HG03280 (cell line): ENCODE measurements at regions not wholly inside any gene's neighbourhood (a gene's known extent, or its start where the extent isn't known, plus 50 kb on each side); places are given as distances from the start of the nearest gene placed in this dataset.

Source experiments
- ATAC-seq: cut with Tn5 transposase; IDR thresholded peaks from one replicate; pipeline ENCODE4 v1.9.1; 2021; ENCODE audit warnings: mild to moderate bottlenecking, moderate library complexity; ENCODE audit not compliant: unreplicated experiment

DNA sequence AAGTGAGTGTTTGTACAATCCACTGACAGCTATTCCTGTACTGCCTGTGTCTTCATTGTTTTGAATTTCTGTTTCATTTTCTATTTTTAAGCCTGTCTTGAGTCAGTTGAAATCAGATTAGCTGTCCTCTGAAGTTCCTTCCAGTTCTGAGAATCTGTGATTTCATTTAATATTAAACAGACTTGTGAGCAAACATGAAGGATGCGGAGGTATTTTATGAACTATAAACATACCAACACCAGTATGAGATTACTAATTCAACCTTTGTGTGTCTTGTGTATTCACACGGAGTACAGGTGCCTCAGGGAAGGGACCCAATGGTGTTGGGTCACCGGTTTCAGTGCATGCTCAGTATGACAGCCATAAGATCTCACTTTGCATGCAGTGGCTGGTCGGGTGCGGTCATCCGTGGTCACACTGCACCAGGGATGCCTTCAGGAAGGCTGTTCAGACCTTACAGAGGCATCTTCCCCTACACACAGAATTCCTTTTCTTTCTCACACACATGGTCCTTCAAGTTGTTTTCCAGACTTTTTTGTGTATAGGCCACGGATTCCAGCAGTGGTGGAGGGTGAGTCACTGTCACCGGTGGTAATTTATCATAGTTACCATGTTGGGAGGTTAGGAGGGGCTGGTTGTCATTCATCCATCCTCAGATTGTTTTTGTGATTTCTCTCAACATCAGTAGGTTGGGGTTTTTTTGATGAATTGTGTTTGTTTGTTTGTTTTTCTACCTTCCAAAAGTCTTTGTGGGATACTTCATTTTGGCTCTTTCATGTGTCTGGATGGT lies 103.0 kb upstream of the SFSWAP start:
- peak; percentile 85 for ATAC-seq

DNA sequence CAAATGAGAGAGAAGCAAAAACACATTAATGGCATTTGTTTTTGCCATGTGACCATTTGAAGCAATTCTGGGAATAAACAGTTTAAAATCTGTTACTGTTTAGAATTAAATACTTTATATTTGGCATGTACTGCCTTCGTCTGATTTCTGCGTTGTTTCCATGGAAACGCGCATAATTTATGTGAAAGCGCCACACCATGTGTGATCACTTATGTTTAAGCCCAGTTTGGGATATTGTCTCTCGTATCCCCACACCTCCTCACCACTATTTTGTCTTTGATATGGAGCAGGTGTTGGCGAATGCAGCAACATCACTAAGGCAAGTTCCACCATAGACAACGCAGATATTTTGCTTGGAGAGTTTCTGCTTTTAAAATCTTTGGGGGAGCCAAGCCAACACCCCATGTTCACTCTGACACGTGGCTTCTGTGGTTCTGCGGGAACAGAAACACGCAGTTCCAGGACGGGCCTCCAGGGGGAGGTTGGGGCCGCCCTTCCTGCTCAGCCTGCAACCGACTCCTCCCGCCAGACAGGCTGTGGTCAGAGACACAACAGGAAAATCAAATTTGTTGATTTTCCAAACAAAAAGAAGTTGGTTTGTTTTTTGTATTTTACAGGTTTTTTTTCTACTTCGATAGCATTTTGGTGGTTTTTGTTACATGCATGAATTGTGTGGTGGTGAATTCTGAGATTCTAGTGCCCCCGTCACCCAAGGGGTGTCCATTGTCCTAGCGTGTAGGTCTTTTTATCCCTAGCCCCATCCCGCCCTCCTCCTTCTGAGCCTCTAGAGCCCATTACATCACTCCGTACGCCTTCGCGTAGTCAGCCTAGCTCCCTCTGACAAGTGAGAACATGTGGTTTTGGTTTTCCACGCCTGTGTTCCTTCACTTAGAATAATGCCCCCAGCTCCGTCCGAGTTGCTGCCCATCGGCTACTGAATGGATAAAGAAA lies 101.9 kb upstream of the SFSWAP start:
- ATAC-seq = no peak

DNA sequence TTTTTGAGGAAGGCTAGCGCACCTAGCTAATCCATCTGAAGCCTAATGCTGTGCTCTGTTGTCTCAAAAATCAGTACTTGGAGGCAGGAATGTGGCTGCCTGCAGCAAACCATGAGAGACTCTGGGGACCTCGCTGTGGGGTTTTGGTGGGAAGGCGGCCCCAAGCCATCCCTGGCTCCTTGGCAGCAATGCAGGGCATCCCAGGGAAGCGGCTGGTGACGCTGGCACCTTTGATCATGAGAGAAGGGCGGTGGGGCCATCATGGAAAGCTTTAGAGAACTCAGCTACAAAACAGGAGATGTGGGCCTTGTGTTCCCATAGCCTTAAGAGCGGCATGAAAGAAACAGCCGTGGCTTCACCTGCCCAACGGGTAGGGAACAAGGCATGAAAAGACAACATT lies 101.1 kb upstream of the SFSWAP start:
- ATAC-seq = no peak

DNA sequence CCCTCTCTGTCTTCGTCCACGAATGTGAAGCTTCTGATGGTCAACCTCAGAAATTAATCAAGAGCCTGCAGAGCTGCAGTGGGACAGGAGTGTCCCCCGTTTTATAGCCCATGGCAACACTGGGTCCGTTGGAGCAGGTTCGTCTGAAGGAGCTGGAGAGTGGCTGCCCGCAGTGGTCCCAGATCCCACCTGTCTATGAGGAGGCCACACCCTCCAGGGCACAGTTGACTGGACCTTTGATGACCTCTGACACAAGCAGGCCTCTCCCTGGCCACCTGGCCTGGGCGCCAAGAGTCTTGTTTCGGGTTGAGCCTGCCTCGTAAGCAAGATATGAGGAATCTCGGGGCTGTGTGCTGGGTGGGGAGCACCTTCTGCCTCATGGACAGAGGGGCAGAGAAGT lies 100.7 kb upstream of the SFSWAP start:
- no peak for ATAC-seq

DNA sequence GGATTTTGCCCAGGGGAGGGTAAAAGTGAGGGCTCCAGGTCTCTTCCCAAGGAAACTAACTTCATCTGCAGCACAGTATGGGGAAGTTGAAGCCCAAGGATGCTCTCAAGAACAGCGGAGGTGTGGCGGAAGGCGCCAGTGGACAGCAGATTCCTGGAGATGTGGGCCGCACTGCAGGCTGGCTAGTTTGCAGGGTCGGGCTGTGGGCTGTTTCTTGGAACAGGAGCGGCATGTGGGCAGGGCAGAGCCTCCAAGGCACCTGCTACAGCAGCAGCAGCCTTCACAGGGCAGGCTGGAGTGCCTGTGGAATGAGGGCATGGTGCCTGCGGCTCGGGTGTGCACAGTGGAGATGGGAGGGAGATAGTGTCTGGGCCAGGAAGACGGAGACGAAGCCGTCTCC lies 100.0 kb upstream of the SFSWAP start:
- ATAC-seq = no peak

DNA sequence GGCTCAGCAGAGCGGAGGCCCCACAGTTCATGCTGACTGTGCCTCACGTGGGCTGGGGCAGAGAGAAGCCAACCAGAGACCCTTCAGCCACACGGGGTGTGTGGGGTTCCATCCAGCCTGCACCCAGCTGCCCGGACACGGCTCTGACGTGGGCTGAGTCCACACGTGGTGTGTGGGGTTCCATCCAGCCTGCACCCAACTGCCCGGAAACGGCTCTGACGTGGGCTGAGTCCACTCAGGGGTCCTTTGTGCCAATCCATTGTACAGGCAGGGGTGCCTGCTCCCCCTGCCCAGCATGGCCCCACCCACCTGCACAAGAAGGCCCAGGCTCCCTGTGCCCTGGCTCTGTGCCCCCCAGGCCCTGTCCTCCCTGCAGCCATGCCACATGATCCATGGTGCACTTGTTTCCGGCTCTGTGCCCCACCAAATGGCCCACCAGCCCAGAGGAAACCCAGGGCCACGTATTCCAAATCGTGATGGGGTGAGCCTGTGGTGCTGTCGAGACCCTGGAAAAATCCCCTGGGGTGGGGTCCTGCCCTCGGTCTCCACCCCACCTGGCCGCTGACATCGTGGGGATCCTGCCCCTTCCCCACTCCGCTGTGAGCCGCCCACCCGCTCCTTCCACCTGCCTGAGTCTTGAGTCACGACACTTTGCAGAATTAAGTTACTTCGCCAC lies 99.3 kb upstream of the SFSWAP start:
- no peak for ATAC-seq

DNA sequence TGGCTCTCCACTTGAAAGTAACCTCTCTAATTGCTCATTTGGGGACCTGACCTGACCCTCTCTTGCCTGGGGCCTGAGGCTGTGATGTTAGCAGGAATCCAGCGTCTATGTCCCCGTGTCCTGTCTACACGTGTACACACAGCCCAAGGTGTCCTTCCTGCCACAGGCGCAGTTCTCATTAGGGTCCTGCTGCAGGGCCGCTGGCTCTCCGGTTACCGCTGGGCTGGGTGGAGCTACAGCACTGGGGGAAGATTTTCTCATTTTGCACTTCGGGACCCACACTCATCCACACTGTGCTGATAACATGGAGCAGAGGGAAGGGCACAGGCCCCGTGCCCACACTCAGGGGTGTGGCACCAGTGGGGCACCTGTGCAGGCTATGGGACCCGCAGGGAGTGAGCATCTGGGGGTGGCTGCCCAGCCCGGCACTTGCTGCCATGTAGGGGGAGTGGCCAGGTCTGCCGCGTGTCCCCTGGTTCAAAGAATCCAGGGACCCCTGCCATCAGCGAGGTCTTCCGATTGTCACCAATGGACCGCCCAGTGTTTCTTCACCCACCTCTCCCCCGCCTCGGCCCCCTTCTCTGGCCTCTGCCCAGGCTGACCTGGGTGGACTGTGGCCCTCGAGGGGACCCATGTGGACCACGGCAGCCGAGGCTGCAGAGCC lies 98.7 kb upstream of the SFSWAP start:
- ATAC-seq = no peak

DNA sequence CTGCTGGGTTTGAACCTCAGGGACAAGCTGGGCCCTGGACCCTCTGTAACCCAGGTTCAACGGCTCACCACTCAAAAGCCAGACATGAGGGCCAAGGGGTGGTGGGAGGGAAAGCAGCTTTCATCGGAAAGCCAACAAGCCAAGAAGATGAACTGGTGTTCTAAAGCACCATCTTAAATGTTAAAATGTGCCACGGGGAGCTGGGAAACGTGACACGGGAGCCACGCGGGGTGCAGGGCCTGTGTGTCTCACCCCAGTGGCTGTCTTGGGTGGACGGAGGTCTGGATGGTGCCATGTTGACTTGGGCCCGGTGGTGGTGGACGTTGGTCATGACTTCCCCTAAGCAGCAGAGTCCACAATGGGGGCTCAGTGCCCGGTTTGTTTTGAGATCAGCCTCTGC lies 97.7 kb upstream of the SFSWAP start:
- no peak for ATAC-seq

DNA sequence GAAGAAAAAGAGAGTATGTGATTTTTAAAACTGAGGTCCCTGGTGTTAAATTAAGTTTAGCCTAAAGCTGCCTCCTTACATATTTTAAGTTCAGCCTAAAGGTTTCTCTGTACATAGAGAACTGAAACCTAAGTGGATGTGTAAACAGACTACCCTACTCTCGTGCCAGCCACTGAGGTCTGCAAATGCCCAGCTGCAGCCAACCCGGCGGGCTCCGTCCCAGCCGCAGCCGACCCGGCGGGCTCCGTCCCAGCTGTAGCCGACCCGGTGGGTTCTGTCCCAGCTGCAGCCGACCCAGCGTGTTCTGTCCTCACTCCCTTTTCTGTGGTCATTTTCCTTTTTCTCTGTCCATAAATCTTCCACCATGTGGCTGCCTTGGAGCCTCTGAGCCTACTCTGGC lies 97.2 kb upstream of the SFSWAP start:
- ATAC-seq = no peak

DNA sequence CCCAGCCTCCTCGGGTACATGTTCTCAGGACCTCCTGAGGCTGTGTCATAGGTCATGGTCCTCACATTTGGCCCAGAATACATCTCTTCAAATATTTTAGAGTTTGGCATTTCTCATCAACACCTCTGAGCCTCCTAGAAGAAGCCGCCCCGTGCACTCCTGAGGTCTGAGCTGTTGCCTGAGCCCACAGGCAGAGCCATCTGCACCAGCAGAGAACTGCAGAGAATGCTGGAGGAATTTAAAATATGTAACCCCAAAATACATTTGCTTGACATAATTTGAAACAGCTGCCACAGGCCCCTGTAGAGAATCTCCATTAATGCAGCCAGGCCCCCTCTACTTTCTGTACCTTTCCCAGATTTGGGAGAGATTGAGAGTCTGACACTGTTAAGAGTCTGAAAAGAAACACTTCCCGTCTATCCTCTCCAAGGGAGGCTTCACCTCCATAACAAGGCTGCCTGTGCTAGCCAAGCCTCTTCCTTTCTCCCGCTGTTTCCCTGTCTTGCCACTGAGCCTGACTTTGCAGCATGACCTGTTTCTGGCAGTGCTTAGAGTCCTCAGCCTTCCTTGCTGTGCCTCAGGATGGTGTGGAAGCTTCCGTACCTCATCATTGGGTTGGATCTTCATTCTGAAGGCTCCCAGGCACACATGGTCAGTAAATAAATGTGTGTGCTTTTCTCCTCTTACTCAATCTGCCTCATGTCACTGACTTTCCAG lies 95.4 kb upstream of the SFSWAP start:
- no peak for ATAC-seq

DNA sequence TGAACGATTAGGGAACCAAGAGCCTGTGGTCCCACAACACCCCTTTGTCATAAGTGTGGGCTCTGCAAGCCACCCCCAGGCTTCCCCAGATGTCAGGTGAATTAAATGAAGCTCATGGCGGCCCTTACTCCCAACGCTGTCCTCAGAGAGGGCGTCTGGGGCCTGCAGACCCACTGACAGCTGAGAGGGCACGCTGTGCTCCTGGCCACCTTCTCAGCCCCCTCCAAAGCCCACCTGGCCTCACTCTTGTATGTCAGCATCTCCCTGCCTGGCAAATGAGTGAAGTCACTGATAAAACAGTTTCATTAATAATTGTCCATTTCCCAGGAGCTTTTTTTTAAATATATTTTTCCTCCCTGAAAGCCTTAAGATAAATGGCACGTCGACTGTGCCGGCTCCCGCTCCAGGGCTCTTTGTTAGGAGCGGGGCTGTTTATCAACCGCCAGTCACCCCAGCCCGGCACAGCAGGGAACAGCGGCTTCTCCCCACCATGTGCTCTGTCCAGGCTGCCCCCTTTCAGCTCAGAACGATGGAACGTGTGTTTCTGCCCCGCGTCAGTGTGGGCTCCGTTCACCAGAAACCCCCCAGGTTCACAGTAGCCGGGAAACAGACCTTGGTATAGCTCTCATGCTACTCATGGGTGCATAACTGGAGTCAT lies 94.7 kb upstream of the SFSWAP start:
- ATAC-seq = no peak

DNA sequence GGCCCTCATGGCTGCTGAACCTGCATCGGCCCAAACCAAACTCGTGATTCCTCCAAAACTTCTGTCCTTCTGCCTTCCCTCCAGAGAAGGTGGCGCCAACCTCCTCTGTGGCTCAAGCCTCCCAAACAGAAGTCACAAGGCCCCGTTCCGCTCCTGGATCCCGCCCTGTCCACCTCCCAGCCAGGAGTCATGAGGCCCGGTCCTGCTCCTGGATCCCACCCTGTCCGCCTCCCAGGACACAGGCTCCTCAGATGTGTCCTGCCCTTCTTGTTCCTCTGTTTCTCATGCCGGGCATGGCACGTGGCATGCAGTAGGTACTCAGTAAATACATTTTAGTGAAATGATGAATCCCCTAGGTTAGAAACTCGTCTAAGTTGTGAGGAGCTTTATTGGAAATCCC lies 94.2 kb upstream of the SFSWAP start:
- no peak for ATAC-seq

DNA sequence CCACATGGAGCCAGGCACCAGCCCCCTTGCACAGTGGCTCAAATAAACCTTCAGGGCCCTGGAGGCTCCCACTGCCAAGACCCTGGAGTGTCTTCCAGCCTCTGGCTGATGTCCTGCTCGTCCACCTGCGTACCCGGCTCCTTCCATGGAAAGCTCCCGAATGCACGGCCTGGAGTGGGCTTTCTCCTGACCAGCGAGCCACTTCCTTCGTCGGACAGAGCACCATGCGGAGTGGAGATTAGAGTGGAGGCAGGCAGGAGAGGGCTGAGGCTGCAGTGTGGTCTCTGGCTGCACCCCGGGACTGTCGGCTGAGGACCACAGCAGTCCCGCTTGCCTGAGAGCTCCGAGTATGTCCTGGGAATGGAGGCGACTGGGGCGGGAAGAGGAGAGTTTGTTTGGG lies 93.7 kb upstream of the SFSWAP start:
- no peak for ATAC-seq

DNA sequence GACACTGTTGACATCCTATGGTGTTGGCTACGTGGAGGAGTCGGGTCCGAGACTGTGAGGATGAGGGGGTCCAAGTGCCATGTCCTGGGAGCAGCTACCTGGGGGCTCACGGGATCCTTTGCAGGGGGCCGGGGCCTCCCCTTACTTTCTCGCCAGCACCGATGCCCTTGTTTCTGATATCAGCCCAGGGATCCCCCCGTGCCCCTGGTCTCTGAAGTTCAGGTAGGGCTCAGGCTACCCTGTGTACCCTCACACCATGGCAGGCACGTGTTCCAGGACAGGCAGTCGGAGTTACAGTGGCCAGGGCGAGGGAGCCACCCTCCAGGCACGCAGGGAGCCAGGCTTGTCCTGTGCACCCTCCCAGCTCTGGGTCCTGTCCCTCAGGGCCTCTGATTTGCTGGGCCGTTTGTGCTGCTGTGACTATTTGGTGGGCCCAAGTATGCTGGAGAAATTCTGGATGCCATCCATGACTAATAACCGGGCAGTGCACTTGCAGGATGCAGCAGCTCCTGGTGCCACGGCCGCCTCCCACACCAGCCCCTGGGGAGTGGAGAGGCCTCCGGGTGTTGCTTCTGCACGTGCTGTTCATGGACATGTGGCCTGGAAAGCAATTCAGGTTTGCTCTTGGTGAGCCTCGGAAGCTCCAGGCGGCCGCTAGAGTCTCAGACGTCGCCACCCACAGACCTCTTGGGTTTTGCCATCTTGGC lies 93.1 kb upstream of the SFSWAP start:
- no peak for ATAC-seq

DNA sequence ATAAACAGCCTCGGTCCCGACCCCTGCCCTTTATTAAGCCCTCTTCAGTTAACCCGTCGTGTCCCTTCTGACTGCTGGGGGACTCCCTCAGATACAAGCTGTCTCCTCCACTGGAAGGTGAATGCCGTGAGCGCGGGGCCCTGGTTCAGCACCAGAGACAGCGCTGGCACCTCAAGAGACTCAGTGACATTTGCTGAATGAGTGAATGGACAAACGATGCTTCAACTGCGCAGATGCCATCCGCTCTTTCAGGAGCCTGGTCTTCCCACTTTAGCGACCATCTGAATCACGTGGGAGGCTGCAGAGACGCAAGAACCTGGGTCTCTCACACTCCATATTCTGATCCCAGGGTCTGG lies 92.6 kb upstream of the SFSWAP start:
- no peak for ATAC-seq

DNA sequence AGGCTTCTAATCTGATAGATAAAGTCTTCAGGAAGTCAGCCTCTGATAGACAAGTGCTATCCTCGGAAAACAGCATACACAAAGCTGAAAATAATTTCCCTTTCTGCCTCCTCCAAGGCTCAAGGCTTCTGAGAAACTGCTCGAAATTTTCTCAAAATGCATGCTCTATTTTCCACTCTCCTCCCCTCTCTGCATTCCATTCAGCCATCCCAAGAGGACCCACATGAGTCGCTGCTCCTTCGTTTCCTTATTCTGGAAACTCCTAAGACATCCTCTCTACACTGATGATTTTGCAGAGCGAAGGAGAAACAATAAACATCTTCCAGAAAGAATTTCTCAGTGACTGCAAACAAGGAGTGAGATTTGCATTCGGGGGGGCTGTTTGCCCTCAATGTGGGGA lies 92.2 kb upstream of the SFSWAP start:
- ATAC-seq = no peak

DNA sequence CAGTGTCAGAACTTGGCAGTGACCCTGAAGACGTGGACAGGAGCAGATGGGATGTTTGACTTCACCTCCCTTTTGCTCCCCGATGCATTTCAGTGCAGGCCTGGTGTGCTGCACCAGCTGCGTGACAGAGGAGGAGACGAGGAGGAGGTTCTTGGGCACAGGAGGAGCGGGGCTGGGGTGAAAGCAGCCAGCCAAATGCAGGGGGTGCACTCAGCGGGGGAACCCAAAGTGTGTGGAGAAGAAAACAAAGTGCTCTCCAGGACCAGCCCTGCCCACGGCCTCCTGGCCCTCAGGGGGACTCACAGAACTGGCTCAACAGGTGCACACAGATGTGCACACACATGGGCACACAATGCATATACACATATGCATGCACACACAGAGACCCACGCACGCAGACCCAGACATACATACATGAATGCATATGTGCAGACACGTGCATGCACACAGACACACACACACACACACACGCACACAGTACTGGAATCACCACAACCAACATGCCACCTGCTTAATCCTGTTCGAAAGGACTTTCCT lies 91.7 kb upstream of the SFSWAP start:
- ATAC-seq = no peak

DNA sequence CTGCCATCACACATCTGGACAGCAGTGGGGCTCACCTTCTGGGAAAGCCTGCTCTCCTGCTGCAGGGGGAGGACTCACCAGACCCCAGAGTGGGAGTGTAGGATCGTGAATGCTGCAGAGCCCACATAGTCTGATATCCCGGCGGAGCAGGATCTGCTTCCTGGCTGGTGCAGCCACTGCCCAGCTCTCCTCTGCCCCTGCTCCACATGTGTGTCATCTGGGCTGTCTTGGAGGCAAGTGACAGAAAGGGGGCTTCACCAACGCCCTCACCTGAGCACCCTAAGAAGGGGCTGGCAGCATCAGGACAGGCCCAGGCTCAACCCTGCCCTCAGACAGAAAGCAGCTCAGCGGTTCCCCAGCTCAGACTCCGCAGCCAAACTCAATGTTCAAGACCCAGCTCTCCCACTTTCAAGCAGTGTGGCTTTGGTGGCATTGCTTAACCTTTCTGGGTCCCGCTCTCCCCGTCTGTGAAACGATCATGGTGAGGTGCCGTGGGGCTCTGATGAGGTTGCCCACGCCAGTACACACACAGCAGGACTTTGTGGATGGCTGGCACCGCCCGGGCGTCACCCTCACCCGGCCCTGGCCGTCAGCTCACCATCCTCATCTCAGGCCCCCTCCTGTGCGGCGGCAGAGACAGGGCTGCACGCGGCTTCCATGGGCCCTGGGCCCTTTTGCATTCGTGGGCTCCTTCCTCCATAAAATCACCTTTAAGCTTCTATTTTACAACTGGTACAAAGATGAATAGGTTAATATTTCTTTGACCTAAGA lies 91.0 kb upstream of the SFSWAP start:
- ATAC-seq = no peak
